ENCODE measurements at regions not wholly inside any gene's neighbourhood (a gene's known extent, or its start where the extent isn't known, plus 50 kb on each side); places are given as distances from the start of the nearest gene placed in this dataset.

DNA sequence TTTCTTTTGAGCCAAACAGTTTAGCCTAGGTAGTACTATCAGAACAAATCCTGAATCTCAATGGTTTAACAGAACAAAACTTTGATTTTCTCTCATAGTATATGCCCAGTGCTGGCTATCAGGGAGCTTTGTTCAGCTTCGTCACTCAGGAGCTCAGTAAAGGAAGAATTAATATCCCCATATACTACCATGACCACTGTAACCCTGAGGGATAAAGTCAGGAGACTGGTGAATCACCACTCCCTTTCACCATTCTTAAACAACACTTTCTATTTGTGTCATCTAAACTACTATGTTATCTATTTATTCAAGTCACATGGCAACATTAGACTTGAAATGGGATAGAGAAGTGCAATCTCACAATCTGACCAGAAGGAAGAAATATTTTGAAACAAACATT is 522.6 kb upstream of the COX7C start:
- no peak for DNase-seq (ENCODE audit: low read depth, low spot score)
- H3K9ac ChIP-seq (ENCODE audit: insufficient read length): no peak overlapping the region
- no peak overlapping the region for H3K27ac ChIP-seq
- no peaks in the 10 kb centered on the region for H3K9me3 ChIP-seq (ENCODE audit: low read depth, low read length)
- no peaks in the 10 kb centered on the region for H3K36me3 ChIP-seq (ENCODE audit: insufficient read depth, low read length)
- TF ChIP-seq EZH2 (IDR thresholded peaks at IDR 0.05): no peak
- no peak for TF ChIP-seq FOXP2 (optimal IDR thresholded peaks at IDR 0.05; ENCODE audit: control extremely low read depth, extremely low read length, insufficient read depth)
- TF ChIP-seq POLR2AphosphoS5 (IDR thresholded peaks at IDR 0.05; ENCODE audit: borderline replicate concordance, low read depth, low read length): no peak
- H3K4me3 ChIP-seq: no peak overlapping the region

DNA sequence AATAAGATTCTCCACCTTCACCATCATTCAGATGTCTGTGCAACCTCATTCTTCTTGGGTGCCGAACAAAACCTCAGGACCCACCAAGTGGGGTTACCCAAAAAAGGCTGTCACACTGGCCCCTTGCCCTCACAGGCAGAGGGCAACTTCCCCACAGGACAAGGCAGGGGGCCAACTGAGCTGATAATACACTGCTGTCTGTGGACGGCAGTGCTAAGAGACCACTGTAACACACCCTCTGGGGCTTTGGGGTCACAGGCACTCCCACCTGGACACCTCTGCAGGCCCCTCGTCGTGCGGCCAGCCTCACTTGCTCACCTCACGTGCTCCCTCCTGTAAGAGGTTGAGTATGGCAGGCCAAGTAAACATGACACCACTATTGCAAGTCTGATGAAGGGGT is 515.8 kb upstream of the COX7C start:
- no peak for DNase-seq (ENCODE audit: low read depth, low spot score)
- H3K27ac ChIP-seq: no peak overlapping the region

DNA sequence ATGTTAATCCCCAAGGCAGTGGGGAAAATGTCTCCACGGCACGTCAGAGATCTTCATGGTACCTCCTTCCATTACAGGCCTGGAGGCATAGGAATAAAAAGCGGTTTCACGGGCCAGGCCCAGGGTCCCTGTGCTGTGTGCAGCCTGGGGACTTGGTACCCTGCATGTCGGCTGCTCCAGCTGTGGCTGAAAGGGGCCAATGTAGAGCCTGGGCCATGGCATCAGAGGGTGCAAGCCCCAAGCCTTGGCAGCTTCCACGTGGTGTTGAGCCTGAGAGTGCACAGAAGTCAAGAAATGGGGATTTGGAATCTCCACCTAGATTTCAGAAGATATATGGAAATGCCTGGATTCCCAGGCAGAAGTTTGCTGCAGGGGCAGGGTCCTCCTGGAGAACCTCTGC is 508.9 kb upstream of the COX7C start:
- Histone ChIP-seq H3K9me3 (ENCODE audit: low read depth, low read length) (0 out of 2 replicates have a peak, but pooled peaks cover 3% of the 10 kb centered on the region), H3K27ac (no peak overlapping the region)
- TF ChIP-seq EZH2 (IDR thresholded peaks at IDR 0.05) (no peak), POLR2AphosphoS5 (IDR thresholded peaks at IDR 0.05; ENCODE audit: borderline replicate concordance, low read depth, low read length) (no peak), FOXP2 (optimal IDR thresholded peaks at IDR 0.05; ENCODE audit: control extremely low read depth, extremely low read length, insufficient read depth) (no peak)

More for the DNA sequence above, 515.8 kb upstream of the COX7C start:
- H3K4me3 ChIP-seq: no peak overlapping the region
- H3K36me3 ChIP-seq (ENCODE audit: insufficient read depth, low read length): no peaks in the 10 kb centered on the region
- no peaks in the 10 kb centered on the region for H3K9me3 ChIP-seq (ENCODE audit: low read depth, low read length)
- no peak overlapping the region for H3K9ac ChIP-seq (ENCODE audit: insufficient read length)
- TF ChIP-seq FOXP2 (optimal IDR thresholded peaks at IDR 0.05; ENCODE audit: control extremely low read depth, extremely low read length, insufficient read depth) (no peak), EZH2 (IDR thresholded peaks at IDR 0.05) (no peak), POLR2AphosphoS5 (IDR thresholded peaks at IDR 0.05; ENCODE audit: borderline replicate concordance, low read depth, low read length) (no peak)

DNA sequence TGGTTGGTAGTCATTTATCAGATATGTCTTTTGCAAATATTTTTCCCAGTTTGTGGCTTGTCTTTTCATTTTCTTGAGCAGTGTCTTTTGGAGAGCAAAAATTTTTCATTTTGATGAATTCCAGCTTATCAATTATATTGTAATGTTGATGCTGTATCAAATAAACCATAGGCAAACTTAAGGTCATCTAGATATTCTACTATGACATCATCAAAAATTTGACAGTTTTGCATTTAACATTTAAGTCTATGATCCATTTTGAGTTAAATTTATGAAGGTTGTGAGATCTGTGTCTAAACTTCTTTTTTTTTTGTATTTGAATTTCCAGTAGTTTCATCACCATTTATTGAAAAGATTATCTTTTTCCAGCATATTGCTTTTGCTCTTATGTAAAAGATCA is 505.5 kb upstream of the COX7C start:
- 0 out of 2 replicates have a peak, but pooled peaks cover 3% of the 10 kb centered on the region for H3K9me3 ChIP-seq (ENCODE audit: low read depth, low read length)
- H3K9ac ChIP-seq (ENCODE audit: insufficient read length): no peak overlapping the region
- no peak for DNase-seq (ENCODE audit: low read depth, low spot score)
- H3K36me3 ChIP-seq (ENCODE audit: insufficient read depth, low read length): no peaks in the 10 kb centered on the region
- no peak overlapping the region for H3K27ac ChIP-seq
- no peak overlapping the region for H3K4me3 ChIP-seq
- TF ChIP-seq FOXP2 (optimal IDR thresholded peaks at IDR 0.05; ENCODE audit: control extremely low read depth, extremely low read length, insufficient read depth) (no peak), POLR2AphosphoS5 (IDR thresholded peaks at IDR 0.05; ENCODE audit: borderline replicate concordance, low read depth, low read length) (no peak), EZH2 (IDR thresholded peaks at IDR 0.05) (no peak)

More for the DNA sequence above, 508.9 kb upstream of the COX7C start:
- H3K36me3 ChIP-seq (ENCODE audit: insufficient read depth, low read length): no peaks in the 10 kb centered on the region
- no peak for DNase-seq (ENCODE audit: low read depth, low spot score)
- no peak overlapping the region for H3K4me3 ChIP-seq
- no peak overlapping the region for H3K9ac ChIP-seq (ENCODE audit: insufficient read length)

DNA sequence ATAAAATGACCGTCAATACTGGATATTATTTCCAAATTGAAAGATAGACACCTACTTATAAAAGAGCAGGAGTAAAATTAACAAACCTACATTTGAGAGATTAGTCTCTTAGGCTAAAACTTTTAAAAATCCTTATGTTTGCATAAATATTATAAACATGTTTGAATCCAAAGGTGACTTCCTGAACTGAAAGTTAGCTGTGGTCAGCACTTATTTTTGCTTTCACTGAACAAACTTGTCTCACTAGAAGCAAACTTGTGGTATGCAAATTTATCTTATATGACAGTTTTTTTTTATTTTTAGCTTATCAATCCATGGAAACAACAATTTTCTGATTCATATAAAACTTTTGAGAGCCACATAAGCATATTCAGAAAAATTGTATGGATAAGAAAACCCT is 502.6 kb upstream of the COX7C start:
- no peak overlapping the region for H3K27ac ChIP-seq
- no peaks in the 10 kb centered on the region for H3K36me3 ChIP-seq (ENCODE audit: insufficient read depth, low read length)
- no peak for DNase-seq (ENCODE audit: low read depth, low spot score)
- TF ChIP-seq FOXP2 (optimal IDR thresholded peaks at IDR 0.05; ENCODE audit: control extremely low read depth, extremely low read length, insufficient read depth) (no peak), EZH2 (IDR thresholded peaks at IDR 0.05) (no peak), POLR2AphosphoS5 (IDR thresholded peaks at IDR 0.05; ENCODE audit: borderline replicate concordance, low read depth, low read length) (no peak)
- H3K9me3 ChIP-seq (ENCODE audit: low read depth, low read length): 0 out of 2 replicates have a peak, but pooled peaks cover 3% of the 10 kb centered on the region
- H3K9ac ChIP-seq (ENCODE audit: insufficient read length): no peak overlapping the region
- no peak overlapping the region for H3K4me3 ChIP-seq

DNA sequence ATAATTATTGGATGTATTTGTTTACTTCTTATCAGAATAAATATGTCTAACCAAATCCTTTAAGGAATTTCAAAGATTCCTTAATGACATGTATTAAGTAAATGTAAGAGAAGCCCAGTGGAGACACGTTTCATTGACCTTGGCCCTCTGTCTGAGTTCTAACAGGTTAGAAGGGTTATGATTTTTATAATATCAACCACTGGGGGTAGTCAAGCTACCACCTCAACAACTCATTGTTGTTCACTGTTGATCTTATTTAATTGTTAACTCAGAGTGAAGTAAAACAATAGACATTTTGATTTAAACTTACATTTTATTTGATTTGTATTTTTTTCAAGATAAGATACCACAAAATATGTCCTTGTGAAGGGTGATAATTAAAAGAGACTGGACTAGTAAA is 499.2 kb upstream of the COX7C start:
- Histone ChIP-seq H3K9ac (ENCODE audit: insufficient read length) (no peak overlapping the region), H3K36me3 (ENCODE audit: insufficient read depth, low read length) (no peaks in the 10 kb centered on the region), H3K9me3 (ENCODE audit: low read depth, low read length) (no peaks in the 10 kb centered on the region), H3K4me3 (no peak overlapping the region), H3K27ac (no peak overlapping the region)
- TF ChIP-seq POLR2AphosphoS5 (IDR thresholded peaks at IDR 0.05; ENCODE audit: borderline replicate concordance, low read depth, low read length) (no peak), EZH2 (IDR thresholded peaks at IDR 0.05) (no peak), FOXP2 (optimal IDR thresholded peaks at IDR 0.05; ENCODE audit: control extremely low read depth, extremely low read length, insufficient read depth) (no peak)
- DNase-seq (ENCODE audit: low read depth, low spot score): no peak

DNA sequence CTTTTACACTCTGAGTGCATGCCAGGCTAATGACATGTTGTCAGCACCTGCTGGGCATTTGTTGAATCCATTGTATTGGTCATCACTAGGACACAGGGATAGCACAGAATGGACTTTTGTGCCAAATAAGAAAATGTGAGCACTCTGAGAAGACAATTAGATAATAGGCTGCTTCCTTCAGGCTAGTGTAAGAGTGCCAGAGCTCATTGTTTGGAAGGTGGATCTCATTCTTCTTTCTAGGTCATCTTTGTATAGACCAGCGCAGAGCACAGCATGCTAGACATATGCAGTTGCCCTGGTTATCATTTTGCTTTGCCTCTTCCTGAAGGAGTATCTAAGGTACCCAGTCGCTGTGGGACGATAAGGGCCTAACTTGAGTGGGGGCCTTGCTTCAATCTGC is 493.4 kb upstream of the COX7C start:
- Histone ChIP-seq H3K36me3 (ENCODE audit: insufficient read depth, low read length) (no peaks in the 10 kb centered on the region), H3K27ac (no peak overlapping the region), H3K4me3 (no peak overlapping the region), H3K9ac (ENCODE audit: insufficient read length) (no peak overlapping the region), H3K9me3 (ENCODE audit: low read depth, low read length) (no peaks in the 10 kb centered on the region)
- DNase-seq (ENCODE audit: low read depth, low spot score): no peak
- TF ChIP-seq FOXP2 (optimal IDR thresholded peaks at IDR 0.05; ENCODE audit: control extremely low read depth, extremely low read length, insufficient read depth): no peak
- no peak for TF ChIP-seq POLR2AphosphoS5 (IDR thresholded peaks at IDR 0.05; ENCODE audit: borderline replicate concordance, low read depth, low read length)
- no peak for TF ChIP-seq EZH2 (IDR thresholded peaks at IDR 0.05)

DNA sequence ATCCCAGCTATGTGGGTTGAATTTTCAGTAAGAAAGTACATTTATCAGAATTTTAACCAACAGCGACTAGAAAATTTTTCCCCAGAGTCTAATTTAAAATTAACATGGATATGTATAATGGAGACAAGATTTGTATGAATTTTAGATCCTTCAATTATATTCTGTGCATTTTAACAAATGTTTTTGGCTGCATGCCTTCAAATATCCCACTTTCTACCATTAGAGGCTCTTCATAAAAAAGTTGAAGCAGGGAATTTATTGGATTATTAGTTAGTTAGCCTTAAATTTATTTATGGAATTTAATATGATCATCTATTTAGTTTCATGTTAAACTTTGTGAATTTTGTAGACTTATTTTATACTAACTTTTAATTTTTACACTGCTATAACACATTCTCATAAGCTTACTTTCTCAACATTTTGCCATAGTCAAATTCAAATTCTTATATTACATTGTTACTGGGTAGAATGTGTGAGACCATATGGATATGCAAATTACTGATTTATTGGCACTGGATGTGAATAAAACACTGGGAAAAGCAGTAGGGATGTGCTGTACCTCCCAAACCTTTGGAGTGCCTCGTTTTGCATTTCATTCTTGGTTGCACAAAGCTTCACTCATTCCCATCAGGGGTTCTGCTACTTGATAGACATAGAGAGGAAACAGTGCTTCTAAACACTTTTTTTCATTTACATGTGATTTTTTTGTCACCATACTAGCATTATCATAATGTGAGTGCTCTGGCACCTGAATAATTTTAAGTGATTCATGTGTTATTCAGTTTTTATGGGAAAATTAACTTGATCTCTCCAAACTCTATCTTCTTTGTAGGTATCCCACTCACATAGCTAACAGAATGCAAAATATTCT is 491.8 kb upstream of the COX7C start:
- Histone ChIP-seq H3K9me3 (ENCODE audit: low read depth, low read length) (no peaks in the 10 kb centered on the region), H3K36me3 (ENCODE audit: insufficient read depth, low read length) (no peaks in the 10 kb centered on the region), H3K27ac (no peak overlapping the region), H3K9ac (ENCODE audit: insufficient read length) (no peak overlapping the region), H3K4me3 (no peak overlapping the region)
- TF ChIP-seq EZH2 (IDR thresholded peaks at IDR 0.05) (no peak), FOXP2 (optimal IDR thresholded peaks at IDR 0.05; ENCODE audit: control extremely low read depth, extremely low read length, insufficient read depth) (no peak), POLR2AphosphoS5 (IDR thresholded peaks at IDR 0.05; ENCODE audit: borderline replicate concordance, low read depth, low read length) (no peak)
- no peak for DNase-seq (ENCODE audit: low read depth, low spot score)
